Progenitor cell of endocrine pancreas (in vitro differentiated cells): ENCODE measurements at regions not wholly inside any gene's neighbourhood (a gene's known extent, or its start where the extent isn't known, plus 50 kb on each side); places are given as distances from the start of the nearest gene placed in this dataset.

Experiments
- DNase-seq: peaks from one replicate; pipeline ENCODE4 v3.0.0; 2021; ENCODE audit warnings: low spot score; ENCODE audit not compliant: unreplicated experiment
- H3K27ac Mint-ChIP-seq: 2 replicates; pipeline ENCODE4 v1.8.0; 2021; ENCODE audit warnings: mild to moderate bottlenecking, moderate library complexity, mixed read lengths
- H3K27me3 Mint-ChIP-seq: 2 replicates; pipeline ENCODE4 v1.8.0; 2021; ENCODE audit warnings: mixed read lengths
- H3K36me3 Mint-ChIP-seq: 2 replicates; pipeline ENCODE4 v1.8.0; 2022; ENCODE audit warnings: mixed read lengths; ENCODE audit not compliant: insufficient read depth
- H3K4me1 Mint-ChIP-seq: 2 replicates; pipeline ENCODE4 v1.8.0; 2021; ENCODE audit warnings: low read depth, mixed read lengths
- H3K4me3 Mint-ChIP-seq: 2 replicates; pipeline ENCODE4 v1.8.0; 2021; ENCODE audit warnings: low read depth, mild to moderate bottlenecking, moderate library complexity, mixed read lengths
- H3K9me3 Mint-ChIP-seq: 2 replicates; pipeline ENCODE4 v1.8.0; 2021; ENCODE audit warnings: low read depth, mixed read lengths
- CTCF ChIP-seq: fragments of 200-600 bp; sonication (generic); IDR thresholded peaks from one replicate; pipeline ENCODE4 v1.5.0; 2021; ENCODE audit warnings: antibody characterized with exemption, mild to moderate bottlenecking; ENCODE audit not compliant: unreplicated experiment

DNA sequence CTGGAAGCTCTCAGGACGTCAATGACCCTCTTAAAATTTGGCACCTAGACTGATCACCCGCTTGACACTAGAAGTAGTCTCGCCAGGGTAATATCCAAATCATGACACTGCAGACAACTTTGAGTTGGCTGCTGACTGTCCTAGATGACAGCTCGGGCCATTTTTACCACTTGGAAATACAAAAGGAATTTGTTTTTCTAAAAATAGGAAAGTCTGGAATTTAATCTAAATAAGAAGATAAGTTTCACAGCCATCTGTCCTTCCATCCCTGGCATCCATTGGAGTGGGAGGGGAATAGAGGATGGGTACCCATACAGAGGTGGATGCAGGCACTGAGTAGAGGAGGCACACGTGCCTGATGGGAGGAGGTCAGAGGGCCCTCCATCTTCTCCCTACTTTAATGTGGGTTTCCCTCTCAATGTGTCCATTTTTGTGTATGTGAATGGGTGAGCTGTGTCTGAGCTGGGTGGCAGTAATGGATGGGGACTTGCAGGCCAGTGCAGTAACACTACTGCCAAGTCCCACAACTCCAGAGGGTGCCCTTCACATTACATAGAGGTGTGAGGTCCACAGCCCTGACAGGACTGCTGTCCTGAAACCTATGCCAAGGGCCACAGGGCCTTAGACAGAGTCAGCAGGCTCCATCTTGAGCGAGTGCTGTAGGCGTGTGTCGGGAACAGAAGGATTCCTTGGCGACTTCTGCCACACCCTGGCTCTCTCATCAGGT lies 104.8 kb upstream of the IPO9 start:
- Mint-ChIP-seq H3K36me3 (no peaks in the 10 kb centered on the region), H3K27me3 (no peaks in the 10 kb centered on the region), H3K27ac (no peak overlapping the region), H3K4me1 (peaks cover 27% of the 10 kb centered on the region), H3K4me3 (no peak overlapping the region), H3K9me3 (no peaks in the 10 kb centered on the region)
- no peak for TF ChIP-seq CTCF
- DNase-seq = no peak

- peaks cover 26% of the 10 kb centered on the region for H3K4me1 Mint-ChIP-seq
- no peak overlapping the region for H3K27ac Mint-ChIP-seq
- no peak for DNase-seq
- no peaks in the 10 kb centered on the region for H3K36me3 Mint-ChIP-seq
- TF ChIP-seq CTCF = no peak
- H3K9me3 Mint-ChIP-seq = no peaks in the 10 kb centered on the region
- no peaks in the 10 kb centered on the region for H3K27me3 Mint-ChIP-seq
- no peak overlapping the region for H3K4me3 Mint-ChIP-seq
Observed at GRCh38 chr1:201724766-201725118, 104.2 kb upstream of the IPO9 start.

DNA sequence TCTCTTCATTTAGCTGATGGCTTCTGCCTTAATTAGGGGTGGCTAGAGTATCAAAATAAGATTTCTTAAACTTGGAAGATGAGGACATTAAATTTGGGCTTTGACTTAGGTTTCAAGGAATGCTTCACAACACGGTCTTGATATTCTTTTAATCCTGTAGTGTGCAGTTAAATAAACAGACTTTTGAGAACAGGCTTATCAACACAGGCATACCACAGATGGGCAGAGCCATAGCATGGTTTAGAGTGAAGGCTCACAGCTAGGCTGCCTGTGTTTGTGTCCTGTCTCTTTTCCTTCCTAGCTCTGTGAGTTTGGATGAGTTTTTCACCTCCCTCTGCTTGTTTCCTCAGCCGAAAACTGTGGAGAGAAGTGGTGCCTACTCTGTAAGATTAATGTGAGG lies 102.3 kb upstream of the IPO9 start:
- Mint-ChIP-seq H3K27me3 (no peaks in the 10 kb centered on the region), H3K36me3 (no peaks in the 10 kb centered on the region), H3K9me3 (no peaks in the 10 kb centered on the region), H3K27ac (no peak overlapping the region), H3K4me3 (no peak overlapping the region), H3K4me1 (peaks cover 17% of the 10 kb centered on the region)
- no peak for TF ChIP-seq CTCF
- no peak for DNase-seq

DNA sequence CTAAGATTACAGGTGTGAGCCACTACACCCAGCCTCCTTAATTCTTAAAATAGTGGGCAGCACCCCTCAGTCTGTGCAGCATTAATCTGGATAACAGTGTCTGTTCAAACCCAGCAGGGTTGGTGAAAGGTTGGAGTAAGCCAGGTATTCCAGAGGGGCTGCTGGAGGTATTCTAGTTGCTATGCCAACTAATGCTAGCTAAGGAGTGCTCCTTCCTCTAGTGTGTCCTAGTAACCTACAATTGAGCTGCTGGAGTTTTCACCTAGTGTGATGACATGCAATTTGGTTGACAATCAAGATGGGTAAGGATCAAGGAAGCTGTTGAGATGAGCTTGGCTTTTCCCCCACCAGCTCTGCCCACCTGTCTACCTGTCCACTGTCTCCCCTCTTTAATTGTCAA lies 100.2 kb upstream of the IPO9 start:
- Mint-ChIP-seq H3K27me3 (no peaks in the 10 kb centered on the region), H3K27ac (peak overlapping the region; percentile 45), H3K36me3 (no peaks in the 10 kb centered on the region), H3K9me3 (no peaks in the 10 kb centered on the region), H3K4me1 (peaks cover 21% of the 10 kb centered on the region), H3K4me3 (no peak overlapping the region)
- TF ChIP-seq CTCF = no peak
- DNase-seq = no peak

DNA sequence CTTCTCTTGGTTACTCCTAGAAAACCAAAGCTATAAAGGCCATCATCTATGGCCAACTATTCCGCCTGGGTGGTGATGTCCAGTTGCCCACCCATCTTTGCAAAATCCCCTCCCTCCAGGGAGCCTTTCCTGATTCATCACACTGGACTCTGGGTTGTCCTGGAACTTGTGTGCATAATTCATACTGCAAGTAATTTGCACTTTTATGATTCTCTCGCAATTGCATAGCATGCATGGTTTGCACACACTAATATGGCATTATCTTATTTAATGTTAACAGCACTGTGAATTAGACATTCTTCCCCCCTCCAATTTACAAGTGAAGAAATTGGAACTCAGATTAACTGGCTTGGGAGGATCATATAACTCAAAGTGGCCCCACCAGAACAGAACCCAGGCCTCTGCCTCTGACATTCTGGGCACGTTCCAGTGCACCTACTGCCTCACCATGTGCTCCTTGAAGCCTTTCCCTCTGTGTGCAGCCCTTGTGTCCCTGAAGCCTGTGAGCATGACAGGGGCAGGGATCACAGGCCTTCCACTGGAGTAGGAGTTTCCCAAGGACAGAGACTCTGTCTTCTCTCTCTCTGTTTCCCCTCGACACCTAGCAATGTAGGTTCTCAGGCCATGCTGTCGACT lies 98.9 kb upstream of the IPO9 start:
- Mint-ChIP-seq H3K27me3 (no peaks in the 10 kb centered on the region), H3K4me3 (no peak overlapping the region), H3K9me3 (no peaks in the 10 kb centered on the region), H3K27ac (no peak overlapping the region), H3K36me3 (no peaks in the 10 kb centered on the region), H3K4me1 (peaks cover 33% of the 10 kb centered on the region)
- no peak for TF ChIP-seq CTCF
- no peak for DNase-seq
